Gastrocnemius medialis (tissue), 4 donors: ENCODE measurements at regions not wholly inside any gene's neighbourhood (a gene's known extent, or its start where the extent isn't known, plus 50 kb on each side); places are given as distances from the start of the nearest gene placed in this dataset.
"Not testable (repeated sequence)": the region's sequence is repeated elsewhere in the genome, so short reads cannot be mapped to it uniquely, and the experiment has no call there.

ENCODE experiments used
- ATAC-seq, 2 donors: fragments of 150-250 bp; one replicate each; pipeline ENCODE4 v1.9.1; 2016
- DNase-seq, 2 donors: peaks; one replicate each; pipeline ENCODE4 v3.0.0-alpha.2; 2019
- H3K27ac ChIP-seq, 4 donors: fragments of 200-600 bp; sonication (generic); 1 replicate in 1 of 4; 2 replicates in 3 of 4; pipeline ENCODE4 v1.5.1; 2016 to 2018; ENCODE audit warnings: mild to moderate bottlenecking in 2 of 4, moderate library complexity in 1 of 4
- H3K27me3 ChIP-seq, 3 donors: fragments of 200-600 bp; sonication (generic) in 2 of 3; 1 replicate in 1 of 3; 2 replicates in 2 of 3; pipeline versions ENCODE4 v1.5.1 to v1.6.0; 2016 to 2019; ENCODE audit warnings: mild to moderate bottlenecking in 1 of 3, moderate library complexity in 1 of 3
- H3K36me3 ChIP-seq, 2 donors: fragments of 200-600 bp; sonication (generic) in 1 of 2; one replicate each; pipeline ENCODE4 v1.5.1; 2017 to 2018
- H3K4me1 ChIP-seq, 2 donors: fragments of 200-600 bp; sonication (generic) in 1 of 2; one replicate each; pipeline ENCODE4 v1.5.1; 2016 to 2017; ENCODE audit warnings: mild to moderate bottlenecking in 2 of 2
- H3K4me3 ChIP-seq, 4 donors: fragments of 200-600 bp; sonication (generic) in 3 of 4; 1 replicate in 1 of 4; 2 replicates in 3 of 4; pipeline ENCODE4 v1.5.1; 2016 to 2019; ENCODE audit warnings: mild to moderate bottlenecking in 2 of 4
- H3K9me3 ChIP-seq, 3 donors: fragments of 200-600 bp; sonication (generic) in 2 of 3; 1 replicate in 1 of 3; 2 replicates in 2 of 3; pipeline ENCODE4 v1.5.1; 2016 to 2019
- POLR2A ChIP-seq, 2 donors: fragments of 450-650 bp; IDR thresholded peaks; one replicate each; pipeline ENCODE4 v1.6.1; 2017; ENCODE audit warnings: antibody characterized with exemption in 2 of 2, mild to moderate bottlenecking in 2 of 2, moderate library complexity in 2 of 2
- in situ Hi-C, 4 donors: fragments of 200-750 bp; cut with MboI; loops; one replicate each; pipeline versions ENCODE4 v1.15.0 to v1.8.0; 2017; ENCODE audit warnings: low sequenced_read_pairs in 4 of 4
- intact Hi-C: fragments of 100-400 bp; cut with DNase I; formaldehyde crosslinking; loops from one replicate; pipeline ENCODE4 v1.15.1; 2023; ENCODE audit warnings: low total_unique reads
- TF ChIP-seq, protein P1 (sequence below), 5 experiments: fragments of 450-650 bp in 3 of 5; fragments of 200-600 bp in 2 of 5; sonication (generic) in 2 of 5; IDR thresholded peaks in 4 of 5; conservative IDR thresholded peaks in 1 of 5; 1 replicate in 4 of 5; 2 replicates in 1 of 5; pipeline ENCODE4 v1.5.1; 2016 to 2019; ENCODE audit warnings: antibody characterized with exemption in 5 of 5, mild to moderate bottlenecking in 3 of 5, moderate library complexity in 3 of 5

DNA sequence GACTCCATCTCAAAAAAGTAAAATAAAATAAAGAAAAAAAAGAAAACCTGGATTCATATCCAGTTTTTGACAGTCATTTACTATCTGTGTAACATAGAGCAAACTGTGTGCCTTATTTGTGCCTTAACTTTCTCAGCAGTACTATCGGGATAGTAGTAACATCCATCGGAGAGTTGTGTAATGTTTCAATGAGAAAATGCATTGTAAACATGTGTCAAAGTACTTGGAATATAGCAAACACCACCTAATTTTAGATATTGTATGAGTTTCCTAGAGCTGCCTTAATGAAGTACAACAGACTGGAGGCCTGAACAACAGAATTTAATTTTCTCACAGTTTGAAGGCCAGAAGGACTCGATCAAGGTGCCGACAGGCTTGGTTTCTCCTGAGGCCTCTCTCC, 81.3 kb upstream of the CDC42EP3 start:
- TF ChIP-seq, protein P1, sequence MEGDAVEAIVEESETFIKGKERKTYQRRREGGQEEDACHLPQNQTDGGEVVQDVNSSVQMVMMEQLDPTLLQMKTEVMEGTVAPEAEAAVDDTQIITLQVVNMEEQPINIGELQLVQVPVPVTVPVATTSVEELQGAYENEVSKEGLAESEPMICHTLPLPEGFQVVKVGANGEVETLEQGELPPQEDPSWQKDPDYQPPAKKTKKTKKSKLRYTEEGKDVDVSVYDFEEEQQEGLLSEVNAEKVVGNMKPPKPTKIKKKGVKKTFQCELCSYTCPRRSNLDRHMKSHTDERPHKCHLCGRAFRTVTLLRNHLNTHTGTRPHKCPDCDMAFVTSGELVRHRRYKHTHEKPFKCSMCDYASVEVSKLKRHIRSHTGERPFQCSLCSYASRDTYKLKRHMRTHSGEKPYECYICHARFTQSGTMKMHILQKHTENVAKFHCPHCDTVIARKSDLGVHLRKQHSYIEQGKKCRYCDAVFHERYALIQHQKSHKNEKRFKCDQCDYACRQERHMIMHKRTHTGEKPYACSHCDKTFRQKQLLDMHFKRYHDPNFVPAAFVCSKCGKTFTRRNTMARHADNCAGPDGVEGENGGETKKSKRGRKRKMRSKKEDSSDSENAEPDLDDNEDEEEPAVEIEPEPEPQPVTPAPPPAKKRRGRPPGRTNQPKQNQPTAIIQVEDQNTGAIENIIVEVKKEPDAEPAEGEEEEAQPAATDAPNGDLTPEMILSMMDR (IDR thresholded peaks at IDR 0.05 in 4 of 5, conservative IDR thresholded peaks at IDR 0.05 in 1 of 5) = no peak
- no peak for TF ChIP-seq POLR2A (IDR thresholded peaks at IDR 0.05)
- Histone ChIP-seq H3K4me3 (no peak overlapping the region), H3K4me1 (no peaks in the 10 kb centered on the region), H3K9me3 (no peaks in the 10 kb centered on the region), H3K27ac (no peak overlapping the region), H3K27me3 (no peaks in the 10 kb centered on the region), H3K36me3 (no peaks in the 10 kb centered on the region)
- intact Hi-C loops (no loop called here), in situ Hi-C loops (no loop called here)
- no peak for ATAC-seq
- DNase-seq = no peak

GRCh38 chr2:37753758-37754157, 82.3 kb upstream of the CDC42EP3 start:
- intact Hi-C loops (no loop called here), in situ Hi-C loops (no loop called here)
- H3K27me3 ChIP-seq = no peaks in the 10 kb centered on the region
- H3K4me3 ChIP-seq = no peak overlapping the region
- DNase-seq (no peak), ATAC-seq (no peak)
- no peaks in the 10 kb centered on the region for H3K36me3 ChIP-seq
- H3K27ac ChIP-seq = no peak overlapping the region
- H3K4me1 ChIP-seq = no peaks in the 10 kb centered on the region
- TF ChIP-seq, protein P1 (IDR thresholded peaks at IDR 0.05 in 4 of 5, conservative IDR thresholded peaks at IDR 0.05 in 1 of 5) = no peak
- no peak for TF ChIP-seq POLR2A (IDR thresholded peaks at IDR 0.05)
- H3K9me3 ChIP-seq = no peaks in the 10 kb centered on the region

DNA sequence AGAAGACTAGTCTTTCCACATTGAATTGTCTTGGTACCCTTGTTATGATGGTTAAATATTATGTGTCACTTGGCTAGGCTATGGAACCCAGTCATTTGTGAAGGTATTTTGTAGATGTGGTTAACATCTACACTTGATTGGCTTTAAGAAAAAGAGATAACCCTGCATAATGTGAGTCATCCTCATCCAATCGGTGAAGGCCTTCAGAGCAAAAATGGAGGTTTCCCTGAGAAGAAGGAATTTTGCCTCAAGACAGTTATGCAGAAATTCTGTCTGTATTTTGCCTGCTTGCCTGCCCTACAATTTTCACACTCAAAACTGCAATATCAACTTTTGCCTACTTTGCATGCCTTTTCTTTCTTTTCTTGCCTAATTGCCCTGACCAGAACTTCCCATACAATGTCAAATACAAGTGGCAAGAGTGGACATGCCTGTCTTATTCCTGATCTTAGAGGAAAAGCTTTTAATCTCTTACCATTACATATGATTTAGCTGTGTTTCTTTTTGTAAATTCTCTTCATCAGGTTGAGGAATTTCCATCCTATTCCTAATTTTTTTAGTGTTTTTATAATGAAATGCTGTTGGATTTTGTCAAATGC, 84.6 kb upstream of the CDC42EP3 start:
- DNase-seq, H3K4me1 ChIP-seq, in situ Hi-C loops, H3K4me3 ChIP-seq, H3K27ac ChIP-seq, H3K27me3 ChIP-seq, H3K36me3 ChIP-seq, intact Hi-C loops, ATAC-seq, H3K9me3 ChIP-seq: not testable (repeated sequence)

GRCh38 chr2:37757456-37757855, 86.0 kb upstream of the CDC42EP3 start:
- DNase-seq, H3K27ac ChIP-seq, in situ Hi-C loops, intact Hi-C loops, H3K4me1 ChIP-seq, ATAC-seq, H3K27me3 ChIP-seq, H3K36me3 ChIP-seq, H3K9me3 ChIP-seq, H3K4me3 ChIP-seq: not testable (repeated sequence)

DNA sequence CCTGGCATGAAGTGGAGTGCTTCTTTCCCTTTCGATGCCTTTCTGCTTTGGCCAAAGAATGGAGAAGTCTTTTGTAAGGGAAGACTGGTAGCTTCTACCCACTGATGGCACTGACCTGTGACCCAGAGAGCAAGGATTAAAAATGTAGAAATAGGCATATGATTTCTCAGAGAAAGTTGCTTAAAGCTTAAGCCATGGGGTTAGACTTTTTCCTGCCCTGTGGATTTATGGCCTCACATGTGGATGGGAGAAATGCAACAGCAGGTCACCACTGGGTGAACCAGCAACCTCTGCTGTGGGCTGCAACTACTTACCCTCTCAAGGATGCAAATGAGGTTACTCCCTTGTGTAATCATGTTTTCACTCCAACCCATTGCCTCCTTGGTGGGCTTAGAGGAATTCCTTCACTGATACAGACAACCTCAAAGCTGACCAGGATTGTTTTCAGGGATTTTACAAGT, 86.7 kb upstream of the CDC42EP3 start:
- H3K4me3 ChIP-seq, H3K4me1 ChIP-seq, ATAC-seq, in situ Hi-C loops, intact Hi-C loops, H3K27me3 ChIP-seq, DNase-seq, H3K36me3 ChIP-seq, H3K9me3 ChIP-seq, H3K27ac ChIP-seq: not testable (repeated sequence)

DNA sequence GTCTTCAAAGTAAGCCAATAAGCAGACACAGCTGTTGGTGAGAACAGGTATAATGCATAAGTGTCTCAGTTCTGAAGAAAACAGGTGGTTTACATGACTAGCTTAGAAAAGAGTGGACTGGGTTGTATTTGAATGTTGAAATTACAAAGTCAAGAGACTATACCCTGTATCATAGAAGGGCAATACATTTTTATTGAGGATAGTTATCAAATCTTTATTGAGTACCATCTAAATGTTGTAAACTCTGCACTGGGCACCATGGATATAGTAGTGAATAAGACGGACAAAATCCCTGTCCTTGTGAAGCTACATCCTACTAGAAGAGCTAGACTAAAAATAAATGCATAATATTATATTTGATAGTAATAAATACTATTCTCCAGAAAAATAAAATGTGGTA, 88.5 kb upstream of the CDC42EP3 start:
- in situ Hi-C loops, H3K36me3 ChIP-seq, H3K4me3 ChIP-seq, intact Hi-C loops, H3K4me1 ChIP-seq, H3K9me3 ChIP-seq, H3K27me3 ChIP-seq, DNase-seq, H3K27ac ChIP-seq, ATAC-seq: not testable (repeated sequence)

DNA sequence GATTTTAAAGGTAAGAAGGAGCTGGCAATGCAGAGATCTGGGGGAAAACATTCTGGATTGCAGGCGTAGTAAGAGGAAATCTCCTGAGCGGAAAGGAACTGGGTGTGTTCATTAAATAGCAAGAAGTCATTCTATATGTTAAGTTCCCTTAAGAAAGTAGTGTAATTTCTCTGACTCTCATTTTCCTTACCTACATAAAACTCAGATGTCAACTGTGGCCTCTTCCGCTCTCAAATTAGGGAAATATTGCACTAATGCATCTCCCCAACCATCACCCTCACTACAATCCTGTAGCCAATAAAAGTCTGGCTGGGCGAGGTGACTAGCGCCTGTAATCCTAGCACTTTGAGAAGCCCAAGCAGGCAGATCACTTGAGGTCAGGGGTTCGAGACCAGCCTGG, 89.0 kb upstream of the CDC42EP3 start:
- Histone ChIP-seq H3K36me3 (no peaks in the 10 kb centered on the region), H3K4me1 (no peaks in the 10 kb centered on the region), H3K27me3 (no peaks in the 10 kb centered on the region), H3K27ac (no peak overlapping the region), H3K9me3 (no peaks in the 10 kb centered on the region), H3K4me3 (no peak overlapping the region)
- TF ChIP-seq POLR2A (IDR thresholded peaks at IDR 0.05) = no peak
- TF ChIP-seq, protein P1 (IDR thresholded peaks at IDR 0.05 in 4 of 5, conservative IDR thresholded peaks at IDR 0.05 in 1 of 5) = no peak
- ATAC-seq (no peak), DNase-seq (no peak)
- intact Hi-C loops (no loop called here), in situ Hi-C loops (no loop called here)

DNA sequence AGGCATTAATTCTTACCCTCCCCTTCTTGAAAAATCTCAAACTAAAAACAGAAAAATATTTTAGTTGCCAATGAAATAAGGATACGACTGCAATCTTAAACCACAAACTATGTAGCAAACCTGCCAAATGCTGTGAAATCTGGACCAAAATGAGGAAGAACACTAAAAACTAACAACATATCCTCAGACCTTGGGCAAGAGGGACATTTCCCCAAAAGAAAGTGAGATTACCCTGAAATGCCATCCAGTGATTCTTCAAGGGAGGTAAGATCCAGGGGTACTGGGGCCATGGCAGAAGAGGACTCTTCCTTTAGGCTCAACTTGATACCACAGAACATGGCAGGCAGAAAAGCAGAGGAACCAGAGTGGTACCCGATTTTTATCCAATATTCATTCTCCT, 90.8 kb upstream of the CDC42EP3 start:
- H3K4me1 ChIP-seq, intact Hi-C loops, H3K36me3 ChIP-seq, H3K27ac ChIP-seq, DNase-seq, H3K4me3 ChIP-seq, in situ Hi-C loops, H3K27me3 ChIP-seq, H3K9me3 ChIP-seq: not testable (repeated sequence)
- peak in 1 of 2 donors; percentile 51 for ATAC-seq
